NCI-H1417 (cell line): ENCODE measurements at regions not wholly inside any gene's neighbourhood (a gene's known extent, or its start where the extent isn't known, plus 50 kb on each side); places are given as distances from the start of the nearest gene placed in this dataset.
"Not testable (repeated sequence)": the region's sequence is repeated elsewhere in the genome, so short reads cannot be mapped to it uniquely, and the experiment has no call there.

ENCODE experiments used
- DNase-seq, 3 experiments: peaks; one replicate each; lab custom pipeline; 2025; lab: John Stamatoyannopoulos, UW

DNA sequence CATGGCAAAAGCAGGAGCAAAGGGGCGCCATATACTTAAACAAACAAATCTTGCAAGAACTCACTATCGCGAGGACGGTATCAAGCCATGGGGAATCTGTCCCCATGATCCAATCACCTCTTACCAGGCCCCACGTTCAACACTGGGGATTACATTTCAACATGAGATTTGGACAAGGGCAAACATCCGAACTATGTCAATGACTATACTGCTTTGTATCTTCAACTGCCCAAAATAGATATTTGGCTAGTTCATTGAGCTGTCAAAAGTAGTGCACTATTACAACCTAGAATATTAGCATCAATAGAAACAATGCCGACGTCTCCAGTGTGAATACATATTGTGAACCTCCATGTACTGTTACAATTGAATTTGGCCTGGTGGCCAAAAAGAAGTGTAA lies 760.4 kb downstream of the MCTP2 start:
- DNase-seq, result no peak

DNA sequence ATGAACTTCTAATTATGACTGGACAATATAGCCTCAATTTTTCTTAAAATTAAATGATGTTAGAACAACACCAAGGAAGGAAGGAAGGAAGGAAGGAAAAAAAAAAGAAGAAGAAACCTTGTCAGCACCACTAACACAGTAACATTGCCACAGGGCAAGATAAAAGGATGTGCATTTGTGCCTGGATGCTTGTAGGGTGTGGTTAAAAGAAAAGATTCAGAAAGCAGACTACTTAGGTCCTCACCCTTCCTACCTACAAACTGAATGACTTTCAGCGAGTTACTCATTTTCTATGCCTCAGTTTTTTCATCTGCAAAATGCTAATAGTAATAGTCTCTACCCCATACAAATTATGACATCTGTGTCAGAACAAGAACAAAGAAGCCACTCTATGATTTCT lies 778.3 kb downstream of the MCTP2 start:
- DNase-seq, result no peak

DNA sequence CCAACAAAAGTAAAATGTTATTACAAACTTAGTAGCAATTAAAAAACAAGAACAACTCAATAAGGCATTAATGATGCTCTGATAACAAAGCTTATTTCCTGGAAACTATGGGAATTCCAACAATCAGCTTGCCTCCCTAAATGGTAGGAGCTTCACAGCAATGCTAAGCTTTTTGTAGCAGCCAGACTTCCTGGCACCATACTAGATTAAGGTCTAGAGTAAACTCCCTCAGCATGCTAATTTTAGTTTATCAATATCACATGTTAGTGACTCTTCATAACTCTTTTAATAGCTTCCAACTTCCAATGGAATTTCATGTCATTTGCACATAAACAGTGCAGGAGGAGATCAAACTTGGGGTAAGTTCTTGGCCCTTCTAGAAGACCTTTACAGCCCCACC lies 782.0 kb downstream of the MCTP2 start:
- DNase-seq, result no peak

DNA sequence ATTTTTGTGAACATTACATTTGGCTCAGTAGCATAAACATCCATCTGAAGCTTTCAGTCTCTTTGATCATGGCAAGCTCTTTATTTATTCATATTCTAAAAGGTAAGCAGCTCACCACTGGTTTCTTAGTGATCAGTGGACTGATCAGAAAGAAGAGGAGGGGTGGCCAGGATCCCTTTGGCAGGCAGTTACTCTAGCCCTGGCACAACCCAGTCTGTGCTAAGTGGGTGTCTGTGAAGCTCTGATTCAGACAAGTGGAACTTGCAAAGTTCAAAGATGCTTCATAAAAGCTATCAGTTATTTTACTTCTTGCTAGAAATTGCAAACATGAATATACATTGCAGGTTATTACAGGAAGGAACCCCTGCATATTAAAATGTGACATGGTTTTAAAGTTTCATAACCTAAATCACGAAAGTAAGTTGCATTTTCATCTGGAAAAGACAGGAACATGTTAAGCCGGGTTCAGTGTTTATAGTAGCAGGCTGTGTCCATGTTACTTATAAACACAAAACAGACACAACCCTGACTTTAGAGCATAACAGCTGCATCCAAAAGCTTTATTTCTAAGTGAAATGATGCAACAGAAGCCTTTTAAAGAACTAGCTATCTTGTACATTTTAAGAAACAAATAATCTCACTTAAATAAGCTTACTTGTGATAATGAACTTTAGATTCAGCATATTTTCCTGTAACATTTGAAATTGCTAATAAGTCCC lies 785.3 kb downstream of the MCTP2 start:
- DNase-seq, result no peak

DNA sequence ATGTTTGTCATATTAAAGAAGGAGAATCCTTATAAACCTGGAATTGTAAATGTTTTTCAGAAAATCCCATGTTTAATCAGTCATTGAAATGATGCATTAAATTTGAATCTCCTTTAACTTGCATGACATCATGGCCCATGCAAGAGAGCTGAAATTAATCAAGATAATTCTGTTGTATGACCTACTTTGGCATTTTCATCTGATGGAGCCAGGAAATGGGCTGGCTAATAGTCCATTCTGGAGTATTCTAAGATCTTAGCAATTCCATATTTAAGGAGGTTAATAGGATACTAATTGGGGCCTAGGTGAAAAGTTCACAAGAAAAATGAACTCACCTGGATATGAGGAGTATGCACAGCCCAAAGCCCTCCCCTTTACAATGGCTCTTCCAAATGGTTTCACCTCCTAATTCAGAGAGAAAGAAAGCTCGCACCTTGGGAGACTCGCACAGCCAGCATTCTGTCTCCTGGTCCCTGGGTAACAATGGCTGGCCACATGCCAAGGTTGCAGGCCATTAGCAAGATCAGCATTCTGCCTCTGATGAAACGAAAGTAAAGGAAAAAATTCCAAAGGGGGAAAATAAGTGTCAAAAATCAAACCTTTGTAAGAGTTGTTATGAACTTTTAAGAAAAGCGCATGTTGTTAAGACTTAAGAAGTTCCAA lies 786.4 kb downstream of the MCTP2 start:
- peak in 2 of 3 experiments; percentile 39 to 70 for DNase-seq

DNA sequence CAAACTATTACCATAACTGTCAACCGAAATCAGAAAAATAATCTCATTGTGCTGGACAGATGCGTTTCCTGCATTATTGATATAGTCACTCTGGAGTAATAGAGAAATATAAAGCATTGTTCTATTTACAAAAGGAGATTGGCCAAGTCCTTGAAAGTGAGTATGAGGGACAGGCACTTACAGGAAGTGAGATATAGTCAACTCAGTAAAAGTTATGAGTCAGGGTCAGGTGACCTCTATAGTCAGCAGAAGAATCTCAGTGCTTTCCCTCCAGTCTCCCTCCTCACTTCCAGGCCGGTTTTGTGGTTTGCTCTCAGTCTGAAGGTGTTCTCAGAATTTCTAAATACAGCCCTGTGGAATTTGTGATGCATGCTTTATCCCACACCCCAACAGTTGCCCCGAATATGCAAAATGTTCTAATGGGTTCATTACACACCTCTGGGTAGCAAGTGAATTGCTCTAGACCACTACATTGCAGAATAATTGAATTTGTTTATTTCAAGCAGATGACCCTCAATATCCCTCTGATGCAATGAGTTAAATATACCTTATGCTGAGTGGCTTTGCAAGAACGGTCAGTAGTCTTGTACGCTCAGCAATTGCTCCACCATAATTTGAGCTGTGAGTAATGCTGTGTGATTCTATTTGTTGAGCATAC lies 787.7 kb downstream of the MCTP2 start:
- DNase-seq, result no peak

- no peak for DNase-seq
Observed at GRCh38 chr15:95019907-95020306, 788.5 kb downstream of the MCTP2 start.

GRCh38 chr15:95021816-95022215 lies 790.5 kb downstream of the MCTP2 start:
- no peak for DNase-seq

GRCh38 chr15:95024351-95024750 lies 793.0 kb downstream of the MCTP2 start:
- DNase-seq, result peak in 2 of 3 experiments; percentile 8 to 31

DNA sequence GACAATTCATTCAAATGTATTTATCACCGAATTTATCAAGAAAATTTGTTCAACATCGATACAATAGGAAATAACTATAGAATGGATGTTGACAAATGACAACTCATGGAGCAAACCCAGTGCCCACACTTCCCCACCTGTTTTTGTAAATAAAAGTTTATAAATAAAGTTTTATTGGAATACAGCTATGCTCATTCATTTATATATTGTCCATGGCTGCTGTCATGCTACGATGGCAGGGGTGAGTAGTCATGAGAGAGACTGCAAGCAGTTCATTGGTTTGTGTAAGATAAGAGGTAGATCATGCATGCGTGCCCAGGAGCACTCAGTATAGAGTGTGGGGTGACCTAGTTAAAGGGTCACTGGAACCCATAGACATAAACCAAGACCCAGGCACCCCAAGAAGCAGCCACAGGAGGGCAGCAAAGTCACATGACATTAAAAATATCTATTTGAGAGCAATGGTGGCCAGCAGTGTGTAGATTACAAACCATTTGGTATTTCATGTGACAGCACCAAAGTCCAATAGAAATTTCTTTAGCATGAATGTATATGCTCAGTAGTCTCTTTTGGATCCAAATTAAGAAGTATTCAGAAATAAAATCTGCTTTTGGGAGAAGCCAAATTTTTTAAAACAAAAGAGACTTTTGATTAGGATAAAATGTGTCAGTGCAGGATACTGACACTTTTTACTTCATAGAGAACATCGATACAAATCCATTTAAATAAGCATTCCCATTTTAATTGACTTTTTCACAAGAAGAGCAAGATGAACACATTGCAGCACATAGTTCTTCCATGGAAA lies 794.8 kb downstream of the MCTP2 start:
- peak; percentile 8 to 62 (median 19) for DNase-seq

DNA sequence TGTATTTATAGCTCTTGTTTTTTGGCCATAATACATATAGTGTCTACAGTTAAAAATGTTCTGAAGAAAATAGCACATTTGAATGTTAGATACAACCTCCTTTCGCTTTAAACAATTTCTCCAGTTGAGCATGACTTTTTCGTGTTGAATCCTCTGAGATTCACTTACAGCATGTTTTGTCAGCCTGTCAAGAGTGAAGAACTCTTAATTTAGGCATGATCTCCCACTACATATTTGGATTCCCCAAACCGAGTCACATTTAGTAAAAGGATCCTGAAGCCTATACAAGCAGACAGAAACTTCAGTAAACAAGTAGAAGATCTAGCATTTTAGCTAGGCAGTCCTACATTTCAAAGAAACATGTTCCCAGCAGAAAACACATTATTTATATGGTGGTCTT lies 796.6 kb downstream of the MCTP2 start:
- DNase-seq, result no peak

DNA sequence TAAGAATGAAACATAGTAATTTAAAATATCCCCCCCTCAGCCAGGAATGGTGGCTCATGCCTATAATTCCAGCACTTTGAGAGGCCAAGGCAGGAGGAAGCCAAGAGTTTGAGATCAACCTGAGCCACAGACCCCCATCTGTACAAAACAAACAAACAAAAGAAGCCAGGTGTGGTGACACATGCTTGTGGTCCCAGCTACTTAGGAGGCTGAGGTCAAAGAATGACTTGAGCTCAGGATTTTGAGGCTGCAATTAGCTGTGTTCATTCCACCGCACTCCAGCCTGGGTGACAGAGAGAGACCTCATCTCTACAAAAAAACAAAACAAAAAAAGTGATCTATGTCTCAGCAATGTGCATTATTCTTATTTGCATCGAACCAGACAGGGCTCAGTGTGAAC lies 800.8 kb downstream of the MCTP2 start:
- no peak for DNase-seq

GRCh38 chr15:95035106-95035505 lies 803.7 kb downstream of the MCTP2 start:
- no peak for DNase-seq

DNA sequence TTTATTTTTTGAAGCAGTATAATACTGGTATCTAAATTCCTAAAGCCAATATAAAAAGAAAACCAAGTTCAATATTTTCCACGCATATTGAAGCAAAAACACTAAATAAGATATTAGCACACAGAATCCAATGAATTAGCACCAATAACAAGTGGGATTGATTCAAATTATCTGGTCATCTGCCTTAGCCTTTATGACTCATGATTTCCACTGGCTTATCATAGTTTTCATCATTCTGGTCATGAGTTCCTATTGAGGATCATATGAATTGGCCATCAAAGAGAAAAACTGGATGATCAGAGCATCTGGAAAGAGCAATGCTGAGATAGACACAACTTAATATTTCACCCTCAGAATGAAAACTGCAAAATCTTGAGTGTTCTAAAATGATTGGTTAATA lies 809.9 kb downstream of the MCTP2 start:
- no peak for DNase-seq

GRCh38 chr15:95043236-95043932 lies 812.0 kb downstream of the MCTP2 start:
- not testable (repeated sequence) for DNase-seq

GRCh38 chr15:95043933-95044313 lies 812.6 kb downstream of the MCTP2 start:
- DNase-seq, result no peak

DNA sequence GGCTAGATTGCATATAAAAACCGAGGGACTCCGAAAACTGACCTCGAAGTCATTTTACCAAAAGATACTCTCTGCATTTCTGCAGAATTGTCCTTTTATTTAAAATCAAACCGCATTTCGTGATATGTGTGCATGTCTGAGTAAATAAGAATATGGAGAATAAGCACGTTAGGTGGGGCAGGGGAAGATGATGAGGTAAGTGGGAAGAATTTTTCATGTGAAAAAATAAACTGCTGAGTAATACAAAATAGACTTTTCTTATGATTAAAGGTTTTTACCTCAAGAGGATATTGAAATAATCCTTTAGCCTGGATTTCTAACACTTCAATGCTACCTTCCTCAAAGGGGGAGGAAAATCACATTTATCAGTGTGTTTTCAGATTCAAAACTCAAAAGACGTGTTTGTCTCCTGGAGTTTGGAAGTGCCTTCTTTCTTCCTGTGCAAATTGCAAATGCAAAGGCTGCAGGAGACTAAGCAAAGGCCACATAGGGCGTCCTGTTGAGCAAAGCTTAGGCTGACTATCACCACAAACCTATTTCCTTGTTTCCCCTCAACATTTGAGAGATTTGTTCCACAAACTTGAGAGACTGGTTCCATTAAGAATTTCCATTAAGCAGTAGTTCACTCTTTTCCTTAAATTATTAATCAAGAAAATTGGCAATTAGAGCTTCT lies 813.5 kb downstream of the MCTP2 start:
- DNase-seq, result no peak

DNA sequence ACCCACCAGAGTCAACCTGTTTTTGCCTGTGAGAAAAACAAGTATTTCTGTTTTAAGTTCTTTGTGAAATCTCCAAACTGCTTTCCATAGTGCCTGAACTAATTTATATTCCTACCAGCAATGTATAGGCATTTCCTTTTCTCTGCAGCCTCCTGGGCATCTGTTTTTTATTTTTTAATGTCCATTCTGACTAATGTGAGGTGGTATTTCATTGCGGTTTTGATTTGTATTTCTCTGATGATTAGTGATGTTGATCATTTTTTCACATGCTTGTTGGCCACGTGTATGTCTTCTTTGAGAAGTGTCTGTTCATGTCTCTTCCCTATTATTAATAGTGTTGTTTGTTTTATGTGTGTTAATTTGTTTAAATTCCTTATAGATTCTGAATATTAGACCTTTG lies 820.5 kb downstream of the MCTP2 start:
- no peak for DNase-seq

- no peak for DNase-seq
Observed at GRCh38 chr15:95059346-95059905, 828.1 kb downstream of the MCTP2 start.

- DNase-seq, result no peak
Observed at GRCh38 chr15:95068701-95069521, 837.5 kb downstream of the MCTP2 start.
